Mesenchymal stem cell (in vitro differentiated cells and primary cell): ENCODE measurements at regions not wholly inside any gene's neighbourhood (a gene's known extent, or its start where the extent isn't known, plus 50 kb on each side); places are given as distances from the start of the nearest gene placed in this dataset.

Source experiments
- DNase-seq: peaks from one replicate; pipeline ENCODE4 v3.0.0-alpha.2; 2013
- H2AFZ ChIP-seq: one replicate; pipeline ENCODE4 v1.6.1; 2013; ENCODE audit warnings: low read depth, mild to moderate bottlenecking, control low read depth, inconsistent platforms, low read length, moderate library complexity
- H2AK5ac ChIP-seq: 2 replicates; pipeline ENCODE4 v1.6.1; 2013; ENCODE audit warnings: low read length, moderate library complexity, mild to moderate bottlenecking, inconsistent platforms; ENCODE audit not compliant: severe bottlenecking
- H2BK120ac ChIP-seq: one replicate; pipeline ENCODE4 v1.6.1; 2013; ENCODE audit warnings: low read depth, mild to moderate bottlenecking, inconsistent platforms, low read length, moderate library complexity
- H2BK12ac ChIP-seq, 2 experiments: one replicate each; pipeline ENCODE4 v1.6.1; 2013; ENCODE audit warnings: inconsistent platforms in 2 of 2, low read length in 2 of 2, mild to moderate bottlenecking in 2 of 2, moderate library complexity in 2 of 2, control low read depth in 1 of 2
- H2BK15ac ChIP-seq: one replicate; pipeline ENCODE4 v1.6.1; 2013; ENCODE audit warnings: mild to moderate bottlenecking, low read depth, inconsistent platforms; ENCODE audit not compliant: poor library complexity, severe bottlenecking
- H2BK5ac ChIP-seq: 2 replicates; pipeline ENCODE4 v1.6.1; 2013; ENCODE audit warnings: low read depth, mild to moderate bottlenecking, low read length, control low read depth, inconsistent platforms; ENCODE audit not compliant: poor library complexity, severe bottlenecking
- H3K14ac ChIP-seq, 2 experiments: one replicate each; pipeline ENCODE4 v1.6.1; 2013; ENCODE audit warnings: inconsistent platforms in 2 of 2, low read length in 2 of 2, control low read depth in 1 of 2, mild to moderate bottlenecking in 1 of 2, moderate library complexity in 1 of 2
- H3K18ac ChIP-seq, 2 experiments: one replicate each; pipeline ENCODE4 v1.6.1; 2013; ENCODE audit warnings: inconsistent platforms in 2 of 2, low read length in 2 of 2, control low read depth in 1 of 2, low read depth in 1 of 2, mild to moderate bottlenecking in 1 of 2
- H3K23ac ChIP-seq, 2 experiments: one replicate each; pipeline ENCODE4 v1.6.1; 2013; ENCODE audit warnings: inconsistent platforms in 2 of 2, low read length in 2 of 2, mild to moderate bottlenecking in 2 of 2, moderate library complexity in 2 of 2, control low read depth in 1 of 2
- H3K27ac ChIP-seq: 2 replicates; pipeline ENCODE4 v1.5.1; 2013; ENCODE audit warnings: mild to moderate bottlenecking, moderate library complexity, low read length, control low read depth, inconsistent platforms; ENCODE audit not compliant: poor library complexity, severe bottlenecking
- H3K27me3 ChIP-seq, 2 experiments: 2 replicates each; pipeline versions ENCODE4 v1.6.1 to v1.7.0; 2013; ENCODE audit warnings: low read length in 2 of 2, mild to moderate bottlenecking in 2 of 2, moderate library complexity in 2 of 2, control low read depth in 1 of 2, inconsistent platforms in 1 of 2; ENCODE audit not compliant: control insufficient read depth in 1 of 2, insufficient read depth in 1 of 2
- H3K36me3 ChIP-seq, 2 experiments: 2 replicates each; pipeline versions ENCODE4 v1.6.1 to v1.7.0; 2013; ENCODE audit warnings: low read length in 2 of 2, control low read depth in 1 of 2, inconsistent platforms in 1 of 2, low read depth in 1 of 2, mild to moderate bottlenecking in 1 of 2; ENCODE audit not compliant: insufficient read depth in 2 of 2, control insufficient read depth in 1 of 2
- H3K4ac ChIP-seq, 2 experiments: one replicate each; pipeline ENCODE4 v1.6.1; 2013; ENCODE audit warnings: inconsistent platforms in 2 of 2, low read length in 2 of 2, mild to moderate bottlenecking in 2 of 2, moderate library complexity in 2 of 2, control low read depth in 1 of 2, low read depth in 1 of 2
- H3K4me1 ChIP-seq: 2 replicates; pipeline ENCODE4 v1.6.1; 2013; ENCODE audit warnings: low read depth, low read length, control low read depth; ENCODE audit not compliant: control insufficient read depth, insufficient read depth
- H3K4me2 ChIP-seq: 2 replicates; pipeline ENCODE4 v1.6.1; 2013; ENCODE audit warnings: low read length, mild to moderate bottlenecking, inconsistent platforms; ENCODE audit not compliant: poor library complexity, severe bottlenecking
- H3K4me3 ChIP-seq, 2 experiments: 2 replicates each; pipeline versions ENCODE4 v1.5.1 to v1.7.0; 2013; ENCODE audit warnings: low read length in 2 of 2, mild to moderate bottlenecking in 2 of 2, control low read depth in 1 of 2, low read depth in 1 of 2; ENCODE audit not compliant: insufficient read depth in 1 of 2
- H3K79me1 ChIP-seq: replicated peaks from 2 replicates; pipeline ENCODE4 v1.6.1; 2013; ENCODE audit warnings: mild to moderate bottlenecking, control low read depth, low read length, inconsistent platforms; ENCODE audit not compliant: poor library complexity, severe bottlenecking
- H3K9ac ChIP-seq: 2 replicates; pipeline ENCODE4 v1.7.0; 2013; ENCODE audit warnings: mild to moderate bottlenecking, low read length, moderate library complexity
- H3K9me3 ChIP-seq: 2 replicates; pipeline ENCODE4 v1.7.0; 2013; ENCODE audit warnings: mild to moderate bottlenecking, low read length; ENCODE audit not compliant: control insufficient read depth
- H4K8ac ChIP-seq: one replicate; pipeline ENCODE4 v1.6.1; 2013; ENCODE audit warnings: inconsistent platforms, mild to moderate bottlenecking, low read length, moderate library complexity
- H4K91ac ChIP-seq: one replicate; pipeline ENCODE4 v1.6.1; 2013; ENCODE audit warnings: mild to moderate bottlenecking, low read length, inconsistent platforms
- WGBS: methylation state at CpG from one replicate; pipeline ENCODE4 v1.1.7; 2013; ENCODE audit warnings: mixed read lengths; 5-methylcytosine and 5-hydroxymethylcytosine counted together

DNA sequence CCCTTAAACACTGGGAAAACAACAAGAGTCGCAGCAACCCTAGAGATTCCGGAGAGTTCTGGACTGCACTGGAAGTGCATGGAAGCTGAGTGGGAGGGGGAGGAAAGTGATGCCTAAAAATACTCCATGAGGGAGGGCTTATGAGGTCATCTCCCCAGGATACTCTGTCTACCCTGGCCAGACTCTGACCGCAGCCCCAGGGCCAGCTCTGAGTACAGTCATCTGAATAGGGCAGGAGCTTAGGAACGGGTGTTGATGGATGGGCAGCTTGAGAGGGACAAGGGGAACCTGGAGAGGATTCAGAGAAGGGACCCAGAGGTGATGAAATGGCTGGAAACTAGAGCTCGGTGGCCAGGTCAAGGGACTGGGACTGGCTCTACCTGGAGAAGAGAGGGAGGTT is 79.3 kb upstream of the IGFBP5 start:
- H3K36me3 ChIP-seq: no peaks in the 10 kb centered on the region

GRCh38 chr2:216774180-216774579 is 78.8 kb upstream of the IGFBP5 start:
- Histone ChIP-seq H3K9me3 (no peaks in the 10 kb centered on the region), H3K23ac (no peak overlapping the region)
- 87% methylated on average over 6 of the region's 6 CpGs for WGBS

More for the DNA sequence above, 79.3 kb upstream of the IGFBP5 start:
- Histone ChIP-seq H3K27me3 (no peaks in the 10 kb centered on the region), H2AK5ac (peak overlapping the region; percentile 67), H3K4me1 (peaks cover 20% of the 10 kb centered on the region), H3K79me1 (no peaks in the 10 kb centered on the region), H3K14ac (peak overlapping the region in 1 of 2 experiments; percentile 31), H3K9me3 (no peaks in the 10 kb centered on the region), H4K8ac (peak overlapping the region; percentile 28), H3K9ac (peak overlapping the region; percentile 89), H3K4me2 (peak overlapping the region; percentile 19), H3K23ac (no peak overlapping the region), H3K27ac (peak overlapping the region; percentile 93), H2BK15ac (peak overlapping the region; percentile 86), H4K91ac (peak overlapping the region; percentile 70), H2BK5ac (peak overlapping the region; percentile 83), H2BK12ac (peak overlapping the region; percentile 28 to 46), H3K4ac (peak overlapping the region; percentile 57 to 59), H2BK120ac (no peak overlapping the region), H3K18ac (peak overlapping the region; percentile 52 to 91), H3K4me3 (peak overlapping the region in 1 of 2 experiments; percentile 55), H2AFZ (no peak overlapping the region)
- WGBS: 24% methylated on average over 5 of the region's 5 CpGs
- peak; percentile 98 for DNase-seq

GRCh38 chr2:216773072-216773471 is 77.7 kb upstream of the IGFBP5 start:
- H2BK15ac ChIP-seq: peak overlapping the region; percentile 54
- no peak overlapping the region for H3K14ac ChIP-seq
- no peak overlapping the region for H2BK120ac ChIP-seq
- 87% methylated on average over 8 of the region's 8 CpGs for WGBS
- H3K27ac ChIP-seq: no peak overlapping the region
- peak overlapping the region; percentile 10 for H2AK5ac ChIP-seq
- H3K4me3 ChIP-seq: no peak overlapping the region
- H3K79me1 ChIP-seq: no peaks in the 10 kb centered on the region
- H3K18ac ChIP-seq: peak overlapping the region; percentile 3 to 27
- no peak overlapping the region for H3K23ac ChIP-seq
- H3K27me3 ChIP-seq: no peaks in the 10 kb centered on the region
- H3K9me3 ChIP-seq: no peaks in the 10 kb centered on the region
- H4K8ac ChIP-seq: no peak overlapping the region
- H4K91ac ChIP-seq: no peak overlapping the region
- DNase-seq: no peak
- H2BK12ac ChIP-seq: peak overlapping the region; percentile 47 to 52
- H3K4ac ChIP-seq: no peak overlapping the region
- H2BK5ac ChIP-seq: no peak overlapping the region
- H3K4me1 ChIP-seq: peaks cover 20% of the 10 kb centered on the region
- no peak overlapping the region for H2AFZ ChIP-seq
- H3K36me3 ChIP-seq: no peaks in the 10 kb centered on the region
- no peak overlapping the region for H3K9ac ChIP-seq
- no peak overlapping the region for H3K4me2 ChIP-seq

More at GRCh38 chr2:216774180-216774579, 78.8 kb upstream of the IGFBP5 start:
- DNase-seq: no peak
- H3K9ac ChIP-seq: peak overlapping the region; percentile 89
- peak overlapping the region; percentile 42 for H2AK5ac ChIP-seq
- H4K8ac ChIP-seq: peak overlapping the region; percentile 85
- H2AFZ ChIP-seq: no peak overlapping the region
- no peak overlapping the region for H2BK120ac ChIP-seq
- no peaks in the 10 kb centered on the region for H3K79me1 ChIP-seq
- H3K27me3 ChIP-seq: no peaks in the 10 kb centered on the region
- H3K4me3 ChIP-seq: peak overlapping the region in 1 of 2 experiments; percentile 55
- H3K4me2 ChIP-seq: no peak overlapping the region
- H3K27ac ChIP-seq: peak overlapping the region; percentile 93
- H4K91ac ChIP-seq: no peak overlapping the region
- H3K14ac ChIP-seq: peak overlapping the region in 1 of 2 experiments; percentile 49
- H3K18ac ChIP-seq: peak overlapping the region in 1 of 2 experiments; percentile 78
- no peak overlapping the region for H2BK15ac ChIP-seq
- H2BK5ac ChIP-seq: peak overlapping the region; percentile 35
- peaks cover 20% of the 10 kb centered on the region for H3K4me1 ChIP-seq
- peak overlapping the region; percentile 7 to 95 for H2BK12ac ChIP-seq
- no peaks in the 10 kb centered on the region for H3K36me3 ChIP-seq
- H3K4ac ChIP-seq: peak overlapping the region in 1 of 2 experiments; percentile 57

DNA sequence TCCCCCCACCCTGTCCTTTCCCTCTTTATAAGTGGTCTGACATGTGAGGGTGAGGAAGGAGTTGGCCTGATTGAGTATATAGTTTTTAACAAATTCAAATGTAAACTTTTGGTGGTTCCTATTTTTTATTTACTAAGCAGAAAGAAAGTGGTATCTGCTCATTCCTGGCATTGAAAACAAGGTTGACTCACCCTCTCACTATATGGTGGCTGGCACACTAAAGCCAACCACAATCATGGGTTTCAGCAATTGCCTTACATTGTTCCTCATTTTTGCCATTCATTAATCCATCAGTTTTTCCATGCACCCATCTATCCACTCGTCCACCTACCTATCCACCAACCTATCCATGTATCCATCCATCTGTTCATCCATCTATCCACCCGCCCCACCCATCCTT is 75.4 kb upstream of the IGFBP5 start:
- H3K9ac ChIP-seq: no peak overlapping the region
- H3K18ac ChIP-seq: no peak overlapping the region
- no peak overlapping the region for H2BK5ac ChIP-seq
- H3K4me3 ChIP-seq: no peak overlapping the region
- 82% methylated on average over 2 of the region's 2 CpGs for WGBS
- no peak overlapping the region for H3K4me2 ChIP-seq
- H3K79me1 ChIP-seq: no peaks in the 10 kb centered on the region
- H2BK15ac ChIP-seq: no peak overlapping the region
- peaks cover 19% of the 10 kb centered on the region for H3K4me1 ChIP-seq
- no peak overlapping the region for H3K27ac ChIP-seq
- H3K4ac ChIP-seq: no peak overlapping the region
- H2AFZ ChIP-seq: no peak overlapping the region
- no peak overlapping the region for H3K14ac ChIP-seq
- H3K9me3 ChIP-seq: no peaks in the 10 kb centered on the region
- no peak overlapping the region for H2BK12ac ChIP-seq
- H3K36me3 ChIP-seq: no peaks in the 10 kb centered on the region
- H4K8ac ChIP-seq: no peak overlapping the region
- no peak overlapping the region for H3K23ac ChIP-seq
- H2AK5ac ChIP-seq: no peak overlapping the region
- H3K27me3 ChIP-seq: peaks cover 0 to 5% of the 10 kb centered on the region in 2 experiments
- no peak overlapping the region for H2BK120ac ChIP-seq
- H4K91ac ChIP-seq: no peak overlapping the region
- DNase-seq: no peak
